Fibroblast of upper back skin (primary cell): ENCODE measurements at regions not wholly inside any gene's neighbourhood (a gene's known extent, or its start where the extent isn't known, plus 50 kb on each side); places are given as distances from the start of the nearest gene placed in this dataset.

Experiments
- DNase-seq: peaks from one replicate; pipeline ENCODE4 v3.0.0-alpha.2; 2013

DNA sequence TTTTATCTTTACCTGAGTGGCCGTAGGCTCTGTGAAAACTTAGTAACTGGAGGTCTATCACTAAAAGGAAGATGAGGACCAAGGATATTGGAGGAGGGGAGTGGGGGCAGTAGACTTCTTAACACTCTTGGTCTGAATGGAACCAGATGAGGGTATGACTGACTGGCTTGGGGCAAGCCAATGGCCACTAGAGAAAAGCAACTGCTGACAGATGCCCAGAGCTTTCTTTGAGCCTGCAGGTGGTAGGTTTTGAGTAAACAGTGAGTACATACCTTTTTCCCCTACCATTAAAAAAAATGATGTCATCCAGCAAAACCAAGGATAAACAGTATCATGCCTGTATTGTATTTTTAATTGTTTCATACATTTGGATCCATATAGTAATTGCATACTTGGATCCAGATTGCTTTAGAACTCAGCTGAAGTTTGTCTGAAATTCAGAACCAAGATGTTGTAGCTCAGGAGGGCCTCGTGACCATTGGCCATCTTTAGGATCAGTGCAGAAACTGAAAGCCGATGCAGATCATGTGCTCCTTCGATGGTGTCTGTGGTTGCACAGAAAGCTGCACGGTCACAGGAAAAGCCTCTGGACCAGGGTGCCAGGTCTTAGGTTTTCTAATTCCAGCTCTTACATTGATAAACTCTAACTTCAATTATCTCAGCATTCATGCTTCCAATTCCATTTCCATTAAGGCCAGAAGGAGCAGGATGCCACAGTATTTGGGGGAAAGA lies 131.0 kb downstream of the PDGFRA start:
- no peak for DNase-seq

GRCh38 chr4:54363037-54363436 lies 133.9 kb downstream of the PDGFRA start:
- DNase-seq: no peak

GRCh38 chr4:54365691-54366090 lies 136.6 kb downstream of the PDGFRA start:
- DNase-seq: peak; percentile 32

GRCh38 chr4:54367059-54367458 lies 138.0 kb downstream of the PDGFRA start:
- DNase-seq: no peak

DNA sequence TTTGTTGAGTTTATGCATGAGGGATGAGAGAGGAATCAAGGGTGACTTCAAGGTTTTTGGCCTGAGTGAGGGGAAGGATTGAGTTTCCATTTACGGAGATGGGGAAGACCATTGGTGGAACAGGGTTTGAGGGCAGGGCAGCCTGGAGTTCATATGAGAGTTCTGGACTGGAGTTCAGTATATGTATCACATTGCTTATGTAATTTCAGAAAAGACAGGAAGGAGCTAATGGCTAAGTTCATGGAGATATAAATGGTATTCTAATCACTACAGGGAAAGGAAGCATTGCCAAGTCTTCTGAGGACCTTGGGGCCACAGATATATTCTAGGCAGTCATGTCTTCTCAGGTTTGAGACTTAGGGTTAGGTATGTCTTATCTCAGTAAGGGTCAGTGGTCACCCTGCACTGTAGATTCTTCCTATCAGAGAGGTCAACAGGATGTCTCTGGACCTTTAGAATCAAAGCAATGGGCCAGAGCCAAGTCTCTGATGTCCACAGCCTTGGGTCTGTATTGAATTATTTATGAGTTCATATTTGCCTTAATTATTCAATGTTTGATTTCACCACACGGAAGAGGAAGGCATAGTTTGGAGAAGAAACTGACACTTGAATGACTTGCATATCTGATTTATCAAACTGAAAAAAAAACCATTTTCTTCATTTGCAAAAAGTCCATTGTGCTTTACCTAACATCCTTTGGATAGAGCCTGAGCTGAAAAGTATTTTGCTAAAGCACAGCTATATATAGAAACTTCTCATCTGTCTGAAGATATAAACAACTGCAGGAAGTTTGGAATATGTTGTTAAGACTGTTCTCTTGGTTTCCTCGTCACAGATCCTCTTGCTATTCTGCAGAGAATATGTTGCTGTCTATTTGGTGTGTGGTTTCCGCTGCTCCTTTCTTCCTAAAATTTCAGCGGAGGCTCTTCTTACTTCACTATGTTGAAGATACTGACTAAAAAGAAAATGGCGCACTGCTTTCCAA lies 139.5 kb downstream of the PDGFRA start:
- no peak for DNase-seq

DNA sequence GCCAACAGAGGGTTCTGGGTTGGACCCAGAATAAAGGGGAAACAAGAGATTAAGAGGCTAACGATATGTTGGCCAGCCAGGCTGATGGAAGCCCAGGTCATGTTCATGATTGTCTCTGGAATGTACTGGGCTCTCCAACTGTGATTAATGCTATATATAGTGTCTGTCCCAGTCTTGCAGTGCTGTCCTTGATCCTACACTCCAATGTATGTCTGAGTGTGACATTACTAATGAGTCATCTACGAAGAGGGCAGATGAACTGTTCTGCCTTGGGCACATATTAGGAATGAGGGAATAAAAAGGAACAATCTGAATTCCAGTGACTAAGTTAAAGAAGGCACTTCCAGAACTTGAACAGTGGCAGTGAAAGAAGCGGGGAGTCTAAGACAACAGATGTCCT lies 142.1 kb downstream of the PDGFRA start:
- no peak for DNase-seq

DNA sequence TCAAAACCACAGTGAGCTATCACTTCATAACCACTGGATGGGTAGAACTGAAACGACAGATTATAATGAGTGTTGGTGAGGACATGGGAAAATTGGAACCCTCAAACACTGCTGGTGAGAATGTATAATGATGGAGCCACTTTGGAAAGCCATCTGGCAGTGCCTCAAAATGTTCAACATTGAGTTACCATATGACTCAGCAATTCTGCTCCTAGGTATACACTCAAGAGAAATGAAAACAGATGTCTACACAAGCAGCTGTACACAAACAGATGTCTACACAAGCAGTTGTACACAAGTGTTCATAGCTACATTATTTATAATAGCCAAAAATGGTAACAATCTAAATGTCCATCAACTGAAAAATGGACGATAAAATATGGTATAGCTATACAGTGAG lies 143.9 kb downstream of the PDGFRA start:
- DNase-seq: no peak

- DNase-seq: no peak
These were observed 144.7 kb downstream of the PDGFRA start for GRCh38 chr4:54373718-54374210.

- DNase-seq: peak; percentile 7
These were observed 149.4 kb downstream of the PDGFRA start for GRCh38 chr4:54378461-54378860.

GRCh38 chr4:54384152-54384551 lies 155.1 kb downstream of the PDGFRA start:
- DNase-seq: no peak

DNA sequence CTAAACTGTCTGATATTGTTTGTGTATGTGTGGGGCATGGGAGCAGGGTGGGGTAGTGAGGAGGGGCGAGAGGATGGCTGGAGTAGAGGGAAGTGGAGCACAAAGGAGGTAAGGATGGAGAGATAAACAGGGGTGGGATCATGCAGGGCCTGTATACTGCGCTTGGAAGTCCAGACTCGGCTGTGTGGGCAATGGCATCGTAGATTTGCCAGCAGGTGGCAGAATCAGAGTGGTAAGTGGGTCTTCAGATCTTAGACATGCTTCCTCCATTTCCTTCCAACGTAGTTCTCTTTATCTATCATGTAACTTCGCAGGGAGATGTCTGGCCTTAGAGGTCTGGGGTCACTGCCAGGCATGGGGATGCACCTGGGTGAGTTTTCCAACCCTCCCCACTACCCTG lies 155.5 kb downstream of the PDGFRA start:
- peak; percentile 50 for DNase-seq

GRCh38 chr4:54386042-54386669 lies 157.1 kb downstream of the PDGFRA start:
- no peak for DNase-seq

DNA sequence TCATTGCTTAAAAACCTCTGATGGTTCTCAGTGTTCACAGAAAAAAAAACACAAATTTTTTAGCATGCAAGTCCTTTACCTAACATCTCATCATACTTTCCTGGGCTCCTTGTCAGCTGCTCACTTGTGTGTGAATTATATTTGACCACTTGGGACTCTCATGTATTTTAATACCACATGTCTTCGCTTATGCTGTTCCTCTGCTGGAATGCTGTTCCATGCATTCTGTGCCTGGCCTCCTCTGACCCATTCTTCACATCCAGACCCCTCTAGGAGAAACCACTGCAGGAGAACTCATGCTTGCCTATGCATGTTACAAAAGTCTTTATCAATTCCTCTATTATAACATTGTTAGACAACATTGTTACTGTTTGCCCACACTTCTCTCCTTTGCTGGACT lies 157.6 kb downstream of the PDGFRA start:
- DNase-seq: no peak

GRCh38 chr4:54390670-54391069 lies 161.6 kb downstream of the PDGFRA start:
- no peak for DNase-seq

- peak; percentile 58 for DNase-seq
These were observed 162.0 kb downstream of the PDGFRA start for GRCh38 chr4:54391104-54391503.

GRCh38 chr4:54392479-54392878 lies 163.4 kb downstream of the PDGFRA start:
- DNase-seq: no peak

DNA sequence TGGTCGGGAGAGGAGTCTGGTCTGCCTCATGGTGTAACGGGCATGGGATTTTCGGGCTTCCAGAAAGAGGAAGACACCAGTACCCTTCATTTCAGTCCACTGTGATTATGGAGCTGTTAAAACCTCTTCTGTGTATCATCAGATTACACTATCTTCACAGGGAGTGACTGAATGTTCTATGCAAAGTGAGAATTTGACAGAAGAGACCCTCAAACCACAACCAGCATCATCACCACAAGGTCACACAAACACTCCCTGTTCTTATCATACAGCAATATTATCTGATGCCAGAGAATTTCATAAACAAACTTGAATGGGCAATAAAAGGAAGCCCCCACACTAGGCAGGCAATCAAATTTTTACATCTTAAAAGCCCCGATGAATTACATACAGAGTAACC lies 164.2 kb downstream of the PDGFRA start:
- no peak for DNase-seq

GRCh38 chr4:54395013-54395527 lies 166.0 kb downstream of the PDGFRA start:
- DNase-seq: no peak

DNA sequence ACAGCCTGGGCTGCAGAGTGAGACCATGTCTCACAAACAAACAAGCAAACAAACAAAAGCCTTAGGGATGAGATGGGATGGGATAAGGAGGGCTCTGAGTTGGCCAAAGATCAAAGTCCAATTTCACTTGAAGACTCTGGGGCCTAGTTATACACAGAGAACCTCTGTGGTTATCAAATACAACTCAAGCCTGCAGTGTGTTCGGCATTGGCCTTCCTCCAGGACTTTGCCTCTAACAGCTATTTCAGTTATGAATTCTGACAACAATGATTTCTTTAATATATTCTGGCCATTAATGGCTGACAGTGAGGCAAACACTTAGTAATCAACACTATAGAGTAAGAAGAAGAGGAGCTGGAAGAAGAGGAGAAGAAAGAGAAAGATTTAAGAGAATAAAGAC lies 171.1 kb downstream of the PDGFRA start:
- DNase-seq: peak; percentile 9

GRCh38 chr4:54400802-54401201 lies 171.7 kb downstream of the PDGFRA start:
- DNase-seq: peak; percentile 80

GRCh38 chr4:54402880-54403480 lies 173.9 kb downstream of the PDGFRA start:
- DNase-seq: no peak

- no peak for DNase-seq
These were observed 174.8 kb downstream of the PDGFRA start for GRCh38 chr4:54403700-54404453.
